Smooth muscle cell of the brain vasculature (primary cell): ENCODE measurements at regions not wholly inside any gene's neighbourhood (a gene's known extent, or its start where the extent isn't known, plus 50 kb on each side); places are given as distances from the start of the nearest gene placed in this dataset.
"Not testable (repeated sequence)": the region's sequence is repeated elsewhere in the genome, so short reads cannot be mapped to it uniquely, and the experiment has no call there.

ENCODE experiments used
- DNase-seq: peaks from one replicate; pipeline ENCODE4 v3.0.0-alpha.2; 2012; ENCODE audit warnings: low read depth, low spot score

DNA sequence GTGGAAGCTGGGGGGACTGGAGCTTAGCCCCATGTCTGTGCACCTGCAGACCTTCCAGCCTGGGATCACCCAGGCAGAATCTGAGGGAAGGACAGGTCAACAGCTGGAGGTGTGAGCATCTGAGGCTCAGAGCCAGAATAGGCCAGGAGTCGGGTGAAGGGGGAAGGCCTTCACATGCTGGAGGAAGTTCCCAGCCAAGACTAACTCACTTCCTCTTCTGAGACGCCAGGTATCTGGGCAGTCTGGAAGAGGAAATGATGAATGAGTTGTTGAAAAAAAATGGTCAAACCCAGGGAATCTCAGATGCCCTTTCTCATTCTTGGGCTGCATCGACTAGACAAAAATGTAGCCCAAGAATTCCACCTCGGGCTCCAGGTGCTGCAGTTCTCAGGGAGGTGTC is 73.6 kb upstream of the TIAM2 start:
- DNase-seq: no peak

- DNase-seq: peak; percentile 31
Measured at GRCh38 chr6:154923199-154923869, 71.8 kb upstream of the TIAM2 start.

DNA sequence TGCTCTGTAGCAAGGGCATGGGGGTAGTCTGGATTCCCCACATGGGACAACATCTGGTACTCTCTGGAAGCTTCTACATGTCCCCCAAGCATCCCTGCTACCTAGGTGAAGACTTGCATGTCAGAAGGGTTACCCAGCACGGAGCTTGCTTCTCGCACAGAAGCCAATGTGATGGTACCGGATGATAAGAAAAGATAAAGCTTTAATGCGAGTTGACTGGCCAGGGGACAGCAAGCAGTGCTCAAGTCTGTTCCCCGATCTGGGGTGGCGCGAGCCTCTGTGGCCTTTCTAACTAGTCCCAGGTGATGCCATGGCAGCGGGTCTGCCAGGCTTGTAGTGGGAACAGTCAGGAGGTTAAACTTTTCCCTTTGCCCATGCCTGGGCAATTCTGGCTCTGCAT is 70.0 kb upstream of the TIAM2 start:
- no peak for DNase-seq

- DNase-seq: no peak
Measured at GRCh38 chr6:154926366-154926765, 68.7 kb upstream of the TIAM2 start.

DNA sequence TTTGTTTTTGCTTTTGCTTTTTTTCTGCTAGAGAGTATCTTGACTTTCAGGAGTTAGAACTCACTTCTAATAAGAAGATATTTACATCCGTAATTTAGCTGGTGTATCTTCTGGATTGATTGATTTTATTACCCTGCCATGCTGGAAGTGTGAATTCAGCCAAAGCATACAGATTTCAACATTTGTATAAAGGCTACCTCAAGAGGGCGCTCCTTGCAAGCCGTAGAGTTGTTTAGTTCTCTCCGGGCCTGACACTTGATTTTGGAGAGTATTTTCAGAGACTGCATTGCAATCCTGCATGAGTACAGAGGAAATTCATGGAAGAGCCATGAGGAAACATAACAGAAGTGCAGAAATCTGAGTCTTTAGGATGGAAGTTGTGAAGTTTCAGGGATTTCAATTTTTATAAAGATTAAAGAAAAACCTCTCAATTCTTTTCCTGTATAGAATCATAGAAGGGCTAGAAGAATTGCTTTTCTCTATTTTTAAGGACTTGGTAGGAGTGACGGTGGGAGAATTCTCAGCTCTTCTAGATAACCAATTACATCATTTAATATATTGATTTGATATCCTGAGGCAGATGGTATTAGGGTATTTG is 66.7 kb upstream of the TIAM2 start:
- peak; percentile 55 for DNase-seq

- DNase-seq: no peak
Measured at GRCh38 chr6:154930451-154930851, 64.7 kb upstream of the TIAM2 start.

DNA sequence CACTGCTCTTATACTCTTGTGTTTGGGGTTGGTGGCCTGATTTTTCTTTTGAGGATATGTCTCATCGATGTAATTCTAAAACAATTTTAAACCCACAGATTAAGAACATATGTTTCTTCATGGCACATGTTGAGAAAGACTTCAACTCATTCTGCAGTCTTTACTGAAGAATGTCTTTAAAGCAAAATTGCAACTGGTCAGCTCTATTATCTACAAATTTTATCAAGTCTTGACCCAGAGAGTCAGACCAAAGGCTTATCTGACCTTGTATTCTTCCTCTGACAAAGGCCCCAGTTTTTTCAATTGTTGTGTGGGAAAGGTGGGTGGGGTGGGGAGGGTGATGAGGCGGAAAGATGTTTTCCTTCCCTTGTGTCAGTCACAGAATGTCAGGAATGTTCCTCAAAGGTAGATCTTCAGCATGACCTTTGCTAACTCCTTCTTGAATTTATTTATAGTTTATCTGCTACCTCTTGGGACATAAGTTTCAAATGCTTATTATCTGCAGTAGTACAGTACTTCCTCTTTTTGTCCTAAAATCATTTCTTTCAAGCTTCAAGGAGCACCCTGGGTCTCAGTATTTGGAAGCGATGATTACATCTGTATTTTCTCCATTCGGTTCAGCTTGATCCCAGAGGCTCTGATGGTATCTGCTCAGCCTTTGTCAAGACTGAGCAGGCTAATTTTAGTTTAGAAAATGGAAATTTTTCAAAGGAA is 63.2 kb upstream of the TIAM2 start:
- no peak for DNase-seq

GRCh38 chr6:154932515-154933027 is 62.5 kb upstream of the TIAM2 start:
- peak; percentile 28 for DNase-seq

- DNase-seq: no peak
Measured at GRCh38 chr6:154933181-154933827, 61.8 kb upstream of the TIAM2 start.

GRCh38 chr6:154937306-154938220 is 57.6 kb upstream of the TIAM2 start:
- DNase-seq: no peak

DNA sequence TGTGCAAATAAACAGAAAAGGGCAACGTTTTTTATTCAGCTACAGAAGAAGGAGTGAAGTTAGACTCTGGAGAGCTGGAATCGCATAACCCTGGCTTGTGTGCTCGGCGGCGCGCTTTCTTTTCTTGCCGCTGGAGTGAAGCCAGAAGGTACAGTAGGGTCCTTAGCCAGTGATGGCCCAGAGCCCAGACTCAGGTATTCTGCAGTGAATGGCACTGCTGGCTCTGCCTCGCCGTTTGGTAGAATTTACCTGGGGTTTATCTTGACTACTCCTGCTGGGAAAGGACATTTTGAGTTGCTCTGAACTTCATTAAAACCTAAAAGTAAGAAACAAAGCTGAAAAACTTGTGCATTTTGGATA is 56.9 kb upstream of the TIAM2 start:
- DNase-seq: no peak

- not testable (repeated sequence) for DNase-seq
Measured at GRCh38 chr6:154938727-154939285, 56.3 kb upstream of the TIAM2 start.

GRCh38 chr6:154942770-154943169 is 52.3 kb upstream of the TIAM2 start:
- no peak for DNase-seq

DNA sequence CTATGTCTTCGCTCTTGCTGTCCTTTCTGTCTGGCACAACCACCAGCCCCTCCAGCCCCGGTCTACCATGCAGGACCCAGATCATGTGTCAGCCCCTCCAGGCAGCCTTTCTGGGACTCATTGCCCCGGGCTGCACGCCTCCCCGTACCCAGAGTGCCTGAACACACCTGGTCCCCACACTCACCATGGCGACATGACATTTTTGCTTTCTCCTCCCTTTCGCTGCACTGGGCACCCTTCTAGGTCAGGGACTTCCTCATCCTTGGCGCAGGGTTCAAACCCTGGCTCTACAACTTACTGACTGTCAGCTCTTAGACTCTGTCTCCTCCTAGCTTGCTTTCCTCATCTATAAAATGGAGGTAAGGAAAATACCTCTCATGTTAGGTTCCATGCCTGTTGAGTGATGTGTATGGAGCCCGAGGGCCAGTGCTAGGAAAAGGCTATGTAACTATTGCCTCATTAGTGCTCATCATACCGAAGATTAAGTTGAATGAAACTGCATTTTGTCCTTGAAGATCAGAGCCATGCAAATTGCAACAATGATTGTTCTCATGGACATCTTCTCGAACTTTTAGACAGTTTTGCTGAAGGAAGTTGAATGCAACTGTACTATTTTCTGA is 49.7 kb upstream of the TIAM2 start:
- no peak for DNase-seq
